HepG2 (cell line): ENCODE measurements at regions not wholly inside any gene's neighbourhood (a gene's known extent, or its start where the extent isn't known, plus 50 kb on each side); places are given as distances from the start of the nearest gene placed in this dataset.

ENCODE experiments used
- ATAC-seq: fragments of 200-7000 bp; cut with Tn5 transposase; 3 replicates; pipeline ENCODE4 v1.9.1; 2020; ENCODE audit warnings: mild to moderate bottlenecking, moderate library complexity
- BruUV-seq: library from RNA; stranded (reverse); fragments of 400-500 nt; replicated peaks from 2 replicates; lab custom pipeline; 2021; lab: Mats Ljungman, UMichigan
- CTCF ChIA-PET: fragments of 300-600 bp; formaldehyde crosslinking; extraction: SDS; loops from one replicate; lab custom pipeline; 2021; ENCODE audit warnings: low total read pairs, inconsistent platforms, low intra/inter-chr PET ratio; lab: Yijun Ruan, JAX
- POLR2A ChIA-PET: fragments of 350-600 bp; sonication (Branson Sonifier 250); formaldehyde crosslinking; loops from one replicate; lab custom pipeline; 2020; ENCODE audit warnings: antibody characterized with exemption, inconsistent platforms; lab: Yijun Ruan, JAX
- DNase-seq: peaks from one replicate; pipeline ENCODE4 v3.0.0-alpha.2; 2015; ENCODE audit warnings: low spot score
- FAIRE-seq: peaks from 3 replicates; lab custom pipeline; 2011; peaks lifted over from hg19 to GRCh38; lab: Jason Lieb, UNC
- H2AFZ ChIP-seq: one replicate; pipeline ENCODE4 v1.6.1; 2011; ENCODE audit warnings: low read length, inconsistent platforms
- H3K27ac ChIP-seq: fragments of 300-600 bp; 3 replicates; pipeline ENCODE4 v1.8.0; 2011; ENCODE audit warnings: mixed run types, mild to moderate bottlenecking, mixed read lengths, low read length, inconsistent platforms; ENCODE audit not compliant: insufficient read depth; ENCODE audit errors: extremely low read length
- H3K27me3 ChIP-seq, 2 experiments: fragments of 200-600 bp in 1 of 2; 2 replicates in 1 of 2; 3 replicates in 1 of 2; pipeline versions ENCODE4 v1.6.0 to v1.8.0; 2011; ENCODE audit warnings: low read length in 2 of 2, mild to moderate bottlenecking in 2 of 2, moderate library complexity in 2 of 2, inconsistent platforms in 1 of 2; ENCODE audit not compliant: insufficient read depth in 2 of 2, control insufficient read depth in 1 of 2
- H3K36me3 ChIP-seq, 2 experiments: fragments of 200-600 bp in 1 of 2; replicated peaks in 1 of 2; 2 replicates in 1 of 2; 3 replicates in 1 of 2; pipeline versions ENCODE4 v1.5.1 to v1.8.0; 2011; ENCODE audit warnings: low read length in 2 of 2, inconsistent platforms in 1 of 2; ENCODE audit not compliant: insufficient read depth in 2 of 2, control insufficient read depth in 1 of 2
- H3K4me1 ChIP-seq: 2 replicates; pipeline ENCODE4 v1.5.1; 2012; ENCODE audit warnings: low read length, inconsistent platforms; ENCODE audit not compliant: insufficient read depth
- H3K4me2 ChIP-seq: 2 replicates; pipeline ENCODE4 v1.6.0; 2011; ENCODE audit warnings: low read depth, low read length, inconsistent platforms
- H3K4me3 ChIP-seq, 3 experiments: fragments of 200-600 bp in 1 of 3; sonication (generic), shearing (Covaris generic) in 1 of 3; replicated peaks in 1 of 3; 2 replicates each; pipeline ENCODE4 v1.5.1; 2011 to 2016; ENCODE audit warnings: low read length in 3 of 3, inconsistent platforms in 2 of 3, low read depth in 2 of 3, mild to moderate bottlenecking in 2 of 3, control low read depth in 1 of 3, mixed read lengths in 1 of 3; ENCODE audit not compliant: insufficient read depth in 1 of 3
- H3K79me2 ChIP-seq: one replicate; pipeline ENCODE4 v1.6.1; 2011; ENCODE audit warnings: low read length, inconsistent platforms; ENCODE audit not compliant: insufficient read depth
- H3K9ac ChIP-seq: 2 replicates; pipeline ENCODE4 v1.6.0; 2011; ENCODE audit warnings: mild to moderate bottlenecking, low read depth, low read length, inconsistent platforms; ENCODE audit not compliant: insufficient read depth
- H3K9me3 ChIP-seq: 2 replicates; pipeline ENCODE4 v1.5.1; 2012; ENCODE audit warnings: mild to moderate bottlenecking, low read length
- H4K20me1 ChIP-seq: 2 replicates; pipeline ENCODE4 v1.6.0; 2011; ENCODE audit warnings: inconsistent platforms, mild to moderate bottlenecking, low read length, moderate library complexity; ENCODE audit not compliant: insufficient read depth
- GATAD1 ChIP-seq: IDR thresholded peaks from 2 replicates; pipeline ENCODE4 v1.6.1; 2016; ENCODE audit warnings: missing genetic modification reagents, missing compliant biosample characterization
- MIER3 ChIP-seq: IDR thresholded peaks from 2 replicates; pipeline ENCODE4 v1.6.1; 2016; ENCODE audit warnings: missing compliant biosample characterization, borderline replicate concordance
- MTF1 ChIP-seq: sonication (generic); formaldehyde crosslinking; IDR thresholded peaks from 2 replicates; pipeline ENCODE4 v1.5.0; 2020; ENCODE audit warnings: missing genetic modification reagents
- RORA ChIP-seq: sonication (generic); formaldehyde crosslinking; IDR thresholded peaks from 2 replicates; pipeline ENCODE4 v1.5.0; 2020; ENCODE audit warnings: mild to moderate bottlenecking, missing genetic modification reagents, moderate library complexity
- YEATS4 ChIP-seq: sonication (generic); formaldehyde crosslinking; IDR thresholded peaks from 2 replicates; pipeline ENCODE4 v1.4.0; 2020; ENCODE audit warnings: missing genetic modification reagents, borderline replicate concordance
- ZNF124 ChIP-seq: sonication (generic); formaldehyde crosslinking; IDR thresholded peaks from 2 replicates; pipeline ENCODE4 v1.4.0; 2020; ENCODE audit warnings: missing genetic modification reagents
- ZNF136 ChIP-seq: sonication (generic); formaldehyde crosslinking; IDR thresholded peaks from 2 replicates; pipeline ENCODE4 v1.8.1; 2022; ENCODE audit warnings: low read depth, mild to moderate bottlenecking, moderate library complexity, missing genetic modification reagents
- ZNF773 ChIP-seq: sonication (generic); formaldehyde crosslinking; IDR thresholded peaks from 2 replicates; pipeline ENCODE4 v1.4.0; 2020; ENCODE audit warnings: missing genetic modification reagents, borderline replicate concordance
- WGBS: methylation state at CpG from one replicate; pipeline ENCODE4 v1.1.6; 2017; ENCODE audit warnings: low lambda C conversion rate; 5-methylcytosine and 5-hydroxymethylcytosine counted together
- in situ Hi-C: cut with HindIII; loops from 2 replicates; pipeline ENCODE4 v1.10.0; 2017; ENCODE audit warnings: low pct_unique_long_range_greater_than_20kb; ENCODE audit not compliant: extremely low pct_ligation_motif_present
- intact Hi-C: fragments of 100-400 bp; cut with micrococcal nuclease; formaldehyde crosslinking; loops from one replicate; pipeline ENCODE4 v1.10.0; 2022; ENCODE audit not compliant: unreplicated experiment
- TF ChIP-seq, protein P1 (sequence below): sonication (generic); formaldehyde crosslinking; IDR thresholded peaks from 2 replicates; pipeline ENCODE4 v1.5.1; 2020; ENCODE audit warnings: mild to moderate bottlenecking, missing genetic modification reagents, borderline replicate concordance
- TF ChIP-seq, protein P2 (sequence below): sonication (generic); formaldehyde crosslinking; IDR thresholded peaks from 2 replicates; pipeline ENCODE4 v1.8.1; 2023; ENCODE audit warnings: missing genetic modification reagents, inconsistent platforms, borderline replicate concordance
- TF ChIP-seq, protein P3 (sequence below): sonication (generic); formaldehyde crosslinking; IDR thresholded peaks from 2 replicates; pipeline ENCODE4 v1.5.0; 2020; ENCODE audit warnings: missing genetic modification reagents, mild to moderate bottlenecking, borderline replicate concordance

- H2AFZ ChIP-seq, result no peak overlapping the region
- no peak overlapping the region for H3K9ac ChIP-seq
- H3K9me3 ChIP-seq, result no peaks in the 10 kb centered on the region
- intact Hi-C loops (no loop called here), in situ Hi-C loops (no loop called here)
- 10% methylated on average over 8 of the region's 8 CpGs for WGBS
- no TSS peak for BruUV-seq
- POLR2A ChIA-PET, result no interaction called here
- FAIRE-seq, result no peak
- no peaks in the 10 kb centered on the region for H3K79me2 ChIP-seq
- H3K4me2 ChIP-seq, result no peak overlapping the region
- no peaks in the 10 kb centered on the region for H4K20me1 ChIP-seq
- H3K4me1 ChIP-seq, result no peaks in the 10 kb centered on the region
- no peak for TF ChIP-seq MTF1 (CRISPR knock-in tag)
- no peak for TF ChIP-seq YEATS4
- TF ChIP-seq ZNF124, result no peak
- TF ChIP-seq, protein P1, sequence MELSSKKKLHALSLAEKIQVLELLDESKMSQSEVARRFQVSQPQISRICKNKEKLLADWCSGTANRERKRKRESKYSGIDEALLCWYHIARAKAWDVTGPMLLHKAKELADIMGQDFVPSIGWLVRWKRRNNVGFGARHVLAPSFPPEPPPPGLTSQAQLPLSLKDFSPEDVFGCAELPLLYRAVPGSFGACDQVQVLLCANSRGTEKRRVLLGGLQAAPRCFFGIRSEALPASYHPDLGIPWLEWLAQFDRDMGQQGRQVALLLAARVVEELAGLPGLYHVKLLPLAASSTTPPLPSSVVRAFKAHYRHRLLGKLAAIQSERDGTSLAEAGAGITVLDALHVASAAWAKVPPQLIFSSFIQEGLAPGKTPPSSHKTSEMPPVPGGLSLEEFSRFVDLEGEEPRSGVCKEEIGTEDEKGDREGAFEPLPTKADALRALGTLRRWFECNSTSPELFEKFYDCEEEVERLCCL (CRISPR knock-in tag), result no peak
- no peak for TF ChIP-seq ZNF773 (CRISPR knock-in tag)
- TF ChIP-seq MIER3 (CRISPR knock-in tag), result no peak
- TF ChIP-seq, protein P2, sequence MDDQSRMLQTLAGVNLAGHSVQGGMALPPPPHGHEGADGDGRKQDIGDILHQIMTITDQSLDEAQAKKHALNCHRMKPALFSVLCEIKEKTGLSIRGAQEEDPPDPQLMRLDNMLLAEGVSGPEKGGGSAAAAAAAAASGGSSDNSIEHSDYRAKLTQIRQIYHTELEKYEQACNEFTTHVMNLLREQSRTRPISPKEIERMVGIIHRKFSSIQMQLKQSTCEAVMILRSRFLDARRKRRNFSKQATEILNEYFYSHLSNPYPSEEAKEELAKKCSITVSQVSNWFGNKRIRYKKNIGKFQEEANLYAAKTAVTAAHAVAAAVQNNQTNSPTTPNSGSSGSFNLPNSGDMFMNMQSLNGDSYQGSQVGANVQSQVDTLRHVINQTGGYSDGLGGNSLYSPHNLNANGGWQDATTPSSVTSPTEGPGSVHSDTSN (CRISPR knock-in tag), result no peak
- TF ChIP-seq ZNF136 (CRISPR knock-in tag), result no peak
- TF ChIP-seq RORA, result no peak
- no peak for TF ChIP-seq GATAD1 (CRISPR knock-in tag)
- TF ChIP-seq, protein P3, sequence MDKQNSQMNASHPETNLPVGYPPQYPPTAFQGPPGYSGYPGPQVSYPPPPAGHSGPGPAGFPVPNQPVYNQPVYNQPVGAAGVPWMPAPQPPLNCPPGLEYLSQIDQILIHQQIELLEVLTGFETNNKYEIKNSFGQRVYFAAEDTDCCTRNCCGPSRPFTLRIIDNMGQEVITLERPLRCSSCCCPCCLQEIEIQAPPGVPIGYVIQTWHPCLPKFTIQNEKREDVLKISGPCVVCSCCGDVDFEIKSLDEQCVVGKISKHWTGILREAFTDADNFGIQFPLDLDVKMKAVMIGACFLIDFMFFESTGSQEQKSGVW (CRISPR knock-in tag), result no peak
- no peaks in the 10 kb centered on the region for H3K36me3 ChIP-seq
- CTCF ChIA-PET, result no interaction called here
- ATAC-seq, result no peak
- DNase-seq, result no peak
- H3K27me3 ChIP-seq, result no peaks in the 10 kb centered on the region; a peak in 1 of 5 replicates
- H3K27ac ChIP-seq, result no peak overlapping the region
- H3K4me3 ChIP-seq, result no peak overlapping the region
Measured at GRCh38 chr3:18030371-18030870, 288.0 kb upstream of the TBC1D5 start.
